Posterior vena cava (tissue), 2 donors: ENCODE measurements at regions not wholly inside any gene's neighbourhood (a gene's known extent, or its start where the extent isn't known, plus 50 kb on each side); places are given as distances from the start of the nearest gene placed in this dataset.

Experiments used
- DNase-seq: peaks from one replicate; pipeline ENCODE4 v3.0.0-alpha.2; 2020; ENCODE audit warnings: low spot score
- intact Hi-C, 2 donors: fragments of 100-400 bp; cut with DNase I; formaldehyde crosslinking; loops; one replicate each; pipeline versions ENCODE4 v1.14.1 to v1.14.2; 2022 to 2023
- donor health status: DM: yes; HTN: yes; CAD: no.
- donor health status: DM: yes; HTN: yes; CAD: no.

GRCh38 chr7:51702673-51703072 is 386.1 kb upstream of the COBL start:
- no peak for DNase-seq
- intact Hi-C loops = no loop called here

- intact Hi-C loops = no loop called here
- DNase-seq = no peak
These were observed 385.3 kb upstream of the COBL start for GRCh38 chr7:51701935-51702334.

- intact Hi-C loops = no loop called here
- DNase-seq = no peak
These were observed 384.1 kb upstream of the COBL start for GRCh38 chr7:51700593-51701215.

- intact Hi-C loops = no loop called here
- DNase-seq = no peak
These were observed 376.6 kb upstream of the COBL start for GRCh38 chr7:51693258-51693657.

GRCh38 chr7:51689547-51689946 is 372.9 kb upstream of the COBL start:
- no peak for DNase-seq
- intact Hi-C loops = no loop called here

GRCh38 chr7:51685794-51686193 is 369.2 kb upstream of the COBL start:
- no peak for DNase-seq
- intact Hi-C loops = no loop called here

GRCh38 chr7:51680594-51681399 is 364.2 kb upstream of the COBL start:
- intact Hi-C loops = no loop called here
- DNase-seq = peak; percentile 70

- intact Hi-C loops = no loop called here
These were observed 362.7 kb upstream of the COBL start for GRCh38 chr7:51679358-51679757.

GRCh38 chr7:51666751-51667150 is 350.1 kb upstream of the COBL start:
- intact Hi-C loops = no loop called here
- DNase-seq = no peak

More at GRCh38 chr7:51679358-51679757, 362.7 kb upstream of the COBL start:
- DNase-seq = no peak

GRCh38 chr7:51666266-51666665 is 349.7 kb upstream of the COBL start:
- DNase-seq = no peak
- intact Hi-C loops = no loop called here

GRCh38 chr7:51665045-51665780 is 348.6 kb upstream of the COBL start:
- intact Hi-C loops = no loop called here
- no peak for DNase-seq

GRCh38 chr7:51660516-51660915 is 343.9 kb upstream of the COBL start:
- DNase-seq = no peak
- intact Hi-C loops = no loop called here

- intact Hi-C loops = loop anchor here in 1 of 2 donors (5.0 kb wide), 1 partner anchor 224 kb away; no protein-coding TSS in a partner anchor
- no peak for DNase-seq
These were observed 342.1 kb upstream of the COBL start for GRCh38 chr7:51658684-51659083.

- intact Hi-C loops = no loop called here
- no peak for DNase-seq
These were observed 331.3 kb upstream of the COBL start for GRCh38 chr7:51647931-51648351.

GRCh38 chr7:51647486-51647885 is 330.9 kb upstream of the COBL start:
- no peak for DNase-seq
- intact Hi-C loops = no loop called here

- intact Hi-C loops = no loop called here
- no peak for DNase-seq
These were observed 329.2 kb upstream of the COBL start for GRCh38 chr7:51645702-51646298.

- DNase-seq = no peak
- intact Hi-C loops = no loop called here
These were observed 328.6 kb upstream of the COBL start for GRCh38 chr7:51645255-51645654.

GRCh38 chr7:51644216-51644615 is 327.6 kb upstream of the COBL start:
- DNase-seq = no peak

GRCh38 chr7:51640841-51641240 is 324.2 kb upstream of the COBL start:
- intact Hi-C loops = no loop called here
- DNase-seq = no peak

More at GRCh38 chr7:51644216-51644615, 327.6 kb upstream of the COBL start:
- intact Hi-C loops = no loop called here
